HL-60 (cell line): ENCODE measurements at regions not wholly inside any gene's neighbourhood (a gene's known extent, or its start where the extent isn't known, plus 50 kb on each side); places are given as distances from the start of the nearest gene placed in this dataset.

Experiments
- CTCF ChIP-seq: IDR thresholded peaks from one replicate; pipeline ENCODE4 v1.5.1; 2011; ENCODE audit warnings: low read length, control low read depth, inconsistent platforms; ENCODE audit not compliant: insufficient read depth
- GABPA ChIP-seq: IDR thresholded peaks from 2 replicates; pipeline ENCODE4 v1.6.1; 2012; ENCODE audit warnings: low read depth
- POLR2AphosphoS5 ChIP-seq: IDR thresholded peaks from 2 replicates; pipeline ENCODE4 v1.6.1; 2012; ENCODE audit warnings: low read depth
- REST ChIP-seq: IDR thresholded peaks from 2 replicates; pipeline ENCODE4 v1.6.1; 2012; ENCODE audit warnings: low read depth; ENCODE audit not compliant: insufficient replicate concordance
- SPI1 ChIP-seq: IDR thresholded peaks from 2 replicates; pipeline ENCODE4 v1.6.1; 2012; ENCODE audit warnings: low read depth, mild to moderate bottlenecking, borderline replicate concordance

- TF ChIP-seq CTCF: no peak
- TF ChIP-seq POLR2AphosphoS5: no peak
- no peak for TF ChIP-seq SPI1
- no peak for TF ChIP-seq GABPA
- no peak for TF ChIP-seq REST
These were observed 143.6 kb upstream of the SLITRK3 start for GRCh38 chr3:165339753-165340152.
